ENCODE measurements at regions not wholly inside any gene's neighbourhood (a gene's known extent, or its start where the extent isn't known, plus 50 kb on each side); places are given as distances from the start of the nearest gene placed in this dataset.
"Not testable (repeated sequence)": the region's sequence is repeated elsewhere in the genome, so short reads cannot be mapped to it uniquely, and the experiment has no call there.

DNA sequence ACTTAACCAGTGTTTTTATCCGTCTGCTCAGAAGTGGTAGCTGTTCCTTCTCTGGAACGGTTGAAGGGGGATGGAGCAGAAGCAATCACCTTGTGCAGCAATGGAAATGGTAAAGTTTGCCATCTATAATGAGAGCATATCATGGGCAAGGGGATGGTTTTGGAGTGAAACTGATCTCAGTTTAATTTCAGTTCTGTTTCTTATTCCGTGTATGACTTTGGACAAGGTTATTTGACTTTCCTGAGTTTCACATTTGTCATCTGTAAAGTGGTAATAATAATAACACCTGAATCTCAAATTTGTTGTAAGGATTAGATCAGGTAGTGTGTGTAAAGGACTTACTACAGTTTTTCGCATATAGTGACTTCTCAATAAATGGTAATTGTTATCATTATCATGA is 106.1 kb downstream of the PCSK1 start:
- no peaks in the 10 kb centered on the region for H3K9me3 ChIP-seq
- no peaks in the 10 kb centered on the region for H3K36me3 ChIP-seq
- TF ChIP-seq, protein P1, sequence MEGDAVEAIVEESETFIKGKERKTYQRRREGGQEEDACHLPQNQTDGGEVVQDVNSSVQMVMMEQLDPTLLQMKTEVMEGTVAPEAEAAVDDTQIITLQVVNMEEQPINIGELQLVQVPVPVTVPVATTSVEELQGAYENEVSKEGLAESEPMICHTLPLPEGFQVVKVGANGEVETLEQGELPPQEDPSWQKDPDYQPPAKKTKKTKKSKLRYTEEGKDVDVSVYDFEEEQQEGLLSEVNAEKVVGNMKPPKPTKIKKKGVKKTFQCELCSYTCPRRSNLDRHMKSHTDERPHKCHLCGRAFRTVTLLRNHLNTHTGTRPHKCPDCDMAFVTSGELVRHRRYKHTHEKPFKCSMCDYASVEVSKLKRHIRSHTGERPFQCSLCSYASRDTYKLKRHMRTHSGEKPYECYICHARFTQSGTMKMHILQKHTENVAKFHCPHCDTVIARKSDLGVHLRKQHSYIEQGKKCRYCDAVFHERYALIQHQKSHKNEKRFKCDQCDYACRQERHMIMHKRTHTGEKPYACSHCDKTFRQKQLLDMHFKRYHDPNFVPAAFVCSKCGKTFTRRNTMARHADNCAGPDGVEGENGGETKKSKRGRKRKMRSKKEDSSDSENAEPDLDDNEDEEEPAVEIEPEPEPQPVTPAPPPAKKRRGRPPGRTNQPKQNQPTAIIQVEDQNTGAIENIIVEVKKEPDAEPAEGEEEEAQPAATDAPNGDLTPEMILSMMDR (IDR thresholded peaks at IDR 0.05), result no peak
- no peak for TF ChIP-seq POLR2A (IDR thresholded peaks at IDR 0.05)
- no peaks in the 10 kb centered on the region for H3K27me3 ChIP-seq
- DNase-seq, result no peak
- no peak overlapping the region for H3K27ac ChIP-seq
- H3K4me1 ChIP-seq, result peaks cover 0 to 9% (median 0%) of the 10 kb centered on the region in 4 donors
- H3K4me3 ChIP-seq, result no peak overlapping the region

DNA sequence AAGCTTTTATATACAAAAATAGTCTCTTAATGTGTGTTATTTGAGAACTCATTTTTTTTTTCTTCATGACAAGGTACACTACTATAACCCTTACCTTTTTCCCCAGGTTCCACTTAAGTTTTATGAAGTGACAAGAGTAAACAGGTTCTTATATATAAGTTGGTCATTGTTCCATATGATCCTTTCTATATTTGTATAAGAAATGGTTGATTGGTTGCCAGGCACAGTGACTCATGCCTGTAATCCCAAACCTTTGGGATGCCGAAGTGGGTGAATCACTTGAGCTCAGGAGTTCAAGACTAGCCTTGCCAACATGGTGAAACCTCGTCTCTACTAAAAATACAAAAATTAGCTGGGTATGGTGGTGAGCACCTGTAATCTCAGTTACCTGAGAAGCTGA is 108.3 kb downstream of the PCSK1 start:
- no peak overlapping the region for H3K4me3 ChIP-seq
- TF ChIP-seq POLR2A (IDR thresholded peaks at IDR 0.05), result no peak
- TF ChIP-seq, protein P1 (IDR thresholded peaks at IDR 0.05), result no peak
- no peaks in the 10 kb centered on the region for H3K4me1 ChIP-seq

DNA sequence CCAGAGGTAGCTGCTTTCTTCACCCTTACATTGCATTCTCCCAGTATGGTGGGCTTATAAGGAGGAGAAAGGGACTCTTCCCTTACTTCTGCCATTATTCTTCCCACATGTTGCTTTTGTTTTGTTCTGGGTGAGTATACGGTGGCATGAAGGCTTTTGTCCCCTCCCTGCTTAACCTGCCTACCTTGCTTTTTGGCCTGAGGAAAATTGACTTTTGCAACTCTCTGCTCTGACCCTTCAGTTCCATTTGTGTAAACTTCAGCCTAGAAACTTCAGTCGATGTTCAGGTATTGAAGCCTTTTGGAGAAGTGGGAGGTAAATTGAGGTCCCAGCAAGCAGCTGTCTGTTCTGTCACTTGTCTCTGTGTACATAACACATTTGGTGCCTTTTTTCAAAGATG is 110.2 kb downstream of the PCSK1 start:
- Histone ChIP-seq H3K4me1 (no peaks in the 10 kb centered on the region), H3K27ac (no peak overlapping the region), H3K9me3 (no peaks in the 10 kb centered on the region), H3K4me3 (no peak overlapping the region), H3K36me3 (no peaks in the 10 kb centered on the region), H3K27me3 (no peaks in the 10 kb centered on the region)
- no peak for DNase-seq
- TF ChIP-seq POLR2A (IDR thresholded peaks at IDR 0.05), result no peak

More for the DNA sequence above, 108.3 kb downstream of the PCSK1 start:
- Histone ChIP-seq H3K27ac (no peak overlapping the region), H3K9me3 (no peaks in the 10 kb centered on the region), H3K36me3 (no peaks in the 10 kb centered on the region), H3K27me3 (no peaks in the 10 kb centered on the region)
- DNase-seq, result no peak

DNA sequence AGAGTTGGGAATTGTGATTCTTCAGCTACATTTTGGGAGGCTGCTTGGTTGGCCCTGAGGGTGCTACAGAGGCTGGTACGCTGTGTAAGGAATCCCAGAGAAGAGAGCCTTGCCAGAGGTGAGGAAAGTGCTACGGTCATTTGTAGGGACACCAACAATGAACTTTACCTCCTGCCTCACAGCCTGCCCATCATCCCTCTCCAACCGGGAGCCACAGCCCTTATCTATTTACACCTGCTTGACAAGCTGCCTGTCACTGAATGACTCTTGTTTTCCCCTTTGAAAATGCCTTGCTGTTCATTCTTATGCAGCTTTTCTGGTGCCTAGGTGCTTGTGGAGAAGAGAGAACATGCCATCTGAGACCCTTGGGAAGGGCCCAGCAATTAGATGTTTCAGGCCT is 110.8 kb downstream of the PCSK1 start:
- H3K9me3 ChIP-seq, result no peaks in the 10 kb centered on the region
- no peaks in the 10 kb centered on the region for H3K27me3 ChIP-seq
- TF ChIP-seq, protein P1 (IDR thresholded peaks at IDR 0.05), result no peak
- TF ChIP-seq POLR2A (IDR thresholded peaks at IDR 0.05), result no peak
- H3K27ac ChIP-seq, result no peak overlapping the region
- H3K36me3 ChIP-seq, result no peaks in the 10 kb centered on the region
- no peaks in the 10 kb centered on the region for H3K4me1 ChIP-seq
- DNase-seq, result no peak
- no peak overlapping the region for H3K4me3 ChIP-seq

DNA sequence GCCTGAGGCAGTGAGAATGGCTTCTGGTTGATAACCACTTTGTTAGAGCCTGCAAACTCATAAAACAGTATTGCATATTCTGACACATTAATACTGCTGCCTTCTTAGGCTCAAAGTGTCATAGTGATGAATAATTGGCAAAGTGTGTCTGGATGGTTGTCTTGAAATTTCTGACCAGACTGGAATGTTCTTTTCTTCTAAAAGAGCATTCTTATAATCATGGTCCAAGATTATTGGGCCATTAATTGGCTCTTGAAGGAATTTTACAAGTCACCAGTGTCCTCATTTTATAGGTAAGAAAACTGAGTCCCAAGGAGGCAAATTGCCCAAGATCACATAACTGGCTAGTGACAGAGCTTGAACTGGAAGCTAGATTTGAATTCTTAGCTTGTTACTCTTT is 111.7 kb downstream of the PCSK1 start:
- no peaks in the 10 kb centered on the region for H3K27me3 ChIP-seq
- TF ChIP-seq POLR2A (IDR thresholded peaks at IDR 0.05), result no peak
- TF ChIP-seq, protein P1 (IDR thresholded peaks at IDR 0.05), result no peak
- DNase-seq, result no peak
- no peaks in the 10 kb centered on the region for H3K36me3 ChIP-seq
- H3K4me1 ChIP-seq, result peaks cover 0 to 2% (median 0%) of the 10 kb centered on the region in 4 donors
- no peak overlapping the region for H3K4me3 ChIP-seq
- H3K9me3 ChIP-seq, result no peaks in the 10 kb centered on the region
- H3K27ac ChIP-seq, result no peak overlapping the region

DNA sequence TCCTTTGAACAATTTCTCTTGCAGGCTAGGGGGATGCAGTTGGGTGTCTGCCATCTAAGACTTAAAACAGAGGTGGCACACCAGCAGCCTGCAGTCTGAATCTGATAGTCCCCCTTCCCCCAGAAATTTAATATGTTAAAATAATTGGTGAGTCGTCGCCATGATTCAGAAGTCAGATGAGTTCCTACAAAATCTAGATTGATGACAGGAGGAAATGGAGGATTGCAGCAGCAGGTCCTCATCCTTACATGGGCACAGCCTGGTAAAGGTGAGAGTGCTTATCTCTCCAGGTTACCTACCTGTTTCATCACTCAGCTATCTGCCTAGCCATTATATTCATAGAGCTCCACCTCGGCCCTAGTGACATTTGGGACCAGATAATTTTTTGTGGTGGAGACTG is 112.3 kb downstream of the PCSK1 start:
- H3K4me1 ChIP-seq, result peaks cover 0 to 8% (median 0%) of the 10 kb centered on the region in 4 donors
- H3K9me3 ChIP-seq, result no peaks in the 10 kb centered on the region
- H3K4me3 ChIP-seq, result no peak overlapping the region
- no peak for TF ChIP-seq POLR2A (IDR thresholded peaks at IDR 0.05)
- TF ChIP-seq, protein P1 (IDR thresholded peaks at IDR 0.05), result no peak
- no peak overlapping the region for H3K27ac ChIP-seq
- H3K36me3 ChIP-seq, result no peaks in the 10 kb centered on the region
- no peak for DNase-seq
- no peaks in the 10 kb centered on the region for H3K27me3 ChIP-seq

DNA sequence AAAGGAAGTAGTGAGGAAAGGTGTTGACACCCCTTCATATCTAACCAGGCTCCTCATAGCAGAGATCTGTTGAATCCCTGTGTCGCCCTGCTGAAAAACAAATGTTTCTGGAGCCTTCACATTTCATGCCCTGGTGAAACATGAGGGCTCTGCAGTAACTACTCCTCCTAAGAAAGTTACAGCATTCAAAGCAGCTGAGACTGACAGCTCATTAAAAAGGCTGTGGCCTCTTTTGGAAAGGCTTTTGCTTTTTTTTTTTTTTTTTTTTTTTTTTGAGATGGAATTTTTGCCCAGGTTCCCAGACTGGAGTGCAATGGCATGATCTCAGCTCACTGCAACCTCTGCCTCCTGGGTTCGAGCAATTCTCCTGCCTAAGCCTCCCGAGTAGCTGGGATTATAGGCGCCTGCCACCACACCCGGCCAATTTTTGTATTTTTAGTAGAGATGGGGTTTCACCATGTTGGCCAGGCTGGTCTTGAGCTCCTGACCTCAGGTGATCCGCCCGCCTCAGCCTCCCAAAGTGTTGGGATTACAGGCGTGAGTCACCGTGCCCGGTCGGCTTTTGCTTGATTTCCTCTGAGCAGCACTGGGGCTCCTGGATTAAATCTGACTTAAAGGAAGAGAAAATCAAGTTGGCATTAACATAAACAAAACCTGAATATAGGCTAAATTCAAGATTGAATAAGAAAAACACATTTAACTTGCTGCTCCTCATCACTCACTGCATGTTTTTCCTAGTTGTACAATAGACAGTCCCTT is 112.9 kb downstream of the PCSK1 start:
- H3K9me3 ChIP-seq, H3K27me3 ChIP-seq, H3K27ac ChIP-seq, DNase-seq, H3K36me3 ChIP-seq, H3K4me3 ChIP-seq, H3K4me1 ChIP-seq: not testable (repeated sequence)
